Gastrocnemius medialis (tissue), 4 donors: ENCODE measurements at regions not wholly inside any gene's neighbourhood (a gene's known extent, or its start where the extent isn't known, plus 50 kb on each side); places are given as distances from the start of the nearest gene placed in this dataset.

ENCODE experiments used
- ATAC-seq, 2 donors: fragments of 150-250 bp; one replicate each; pipeline ENCODE4 v1.9.1; 2016
- DNase-seq, 2 donors: peaks; one replicate each; pipeline ENCODE4 v3.0.0-alpha.2; 2019
- H3K27ac ChIP-seq, 4 donors: fragments of 200-600 bp; sonication (generic); 1 replicate in 1 of 4; 2 replicates in 3 of 4; pipeline ENCODE4 v1.5.1; 2016 to 2018; ENCODE audit warnings: mild to moderate bottlenecking in 2 of 4, moderate library complexity in 1 of 4
- H3K27me3 ChIP-seq, 3 donors: fragments of 200-600 bp; sonication (generic) in 2 of 3; 1 replicate in 1 of 3; 2 replicates in 2 of 3; pipeline versions ENCODE4 v1.5.1 to v1.6.0; 2016 to 2019; ENCODE audit warnings: mild to moderate bottlenecking in 1 of 3, moderate library complexity in 1 of 3
- H3K36me3 ChIP-seq, 2 donors: fragments of 200-600 bp; sonication (generic) in 1 of 2; one replicate each; pipeline ENCODE4 v1.5.1; 2017 to 2018
- H3K4me1 ChIP-seq, 2 donors: fragments of 200-600 bp; sonication (generic) in 1 of 2; one replicate each; pipeline ENCODE4 v1.5.1; 2016 to 2017; ENCODE audit warnings: mild to moderate bottlenecking in 2 of 2
- H3K4me3 ChIP-seq, 4 donors: fragments of 200-600 bp; sonication (generic) in 3 of 4; 1 replicate in 1 of 4; 2 replicates in 3 of 4; pipeline ENCODE4 v1.5.1; 2016 to 2019; ENCODE audit warnings: mild to moderate bottlenecking in 2 of 4
- H3K9me3 ChIP-seq, 3 donors: fragments of 200-600 bp; sonication (generic) in 2 of 3; 1 replicate in 1 of 3; 2 replicates in 2 of 3; pipeline ENCODE4 v1.5.1; 2016 to 2019
- POLR2A ChIP-seq, 2 donors: fragments of 450-650 bp; IDR thresholded peaks; one replicate each; pipeline ENCODE4 v1.6.1; 2017; ENCODE audit warnings: antibody characterized with exemption in 2 of 2, mild to moderate bottlenecking in 2 of 2, moderate library complexity in 2 of 2
- in situ Hi-C, 4 donors: fragments of 200-750 bp; cut with MboI; loops; one replicate each; pipeline versions ENCODE4 v1.15.0 to v1.8.0; 2017; ENCODE audit warnings: low sequenced_read_pairs in 4 of 4
- intact Hi-C: fragments of 100-400 bp; cut with DNase I; formaldehyde crosslinking; loops from one replicate; pipeline ENCODE4 v1.15.1; 2023; ENCODE audit warnings: low total_unique reads
- TF ChIP-seq, protein P1 (sequence below), 5 experiments: fragments of 450-650 bp in 3 of 5; fragments of 200-600 bp in 2 of 5; sonication (generic) in 2 of 5; IDR thresholded peaks in 4 of 5; conservative IDR thresholded peaks in 1 of 5; 1 replicate in 4 of 5; 2 replicates in 1 of 5; pipeline ENCODE4 v1.5.1; 2016 to 2019; ENCODE audit warnings: antibody characterized with exemption in 5 of 5, mild to moderate bottlenecking in 3 of 5, moderate library complexity in 3 of 5

DNA sequence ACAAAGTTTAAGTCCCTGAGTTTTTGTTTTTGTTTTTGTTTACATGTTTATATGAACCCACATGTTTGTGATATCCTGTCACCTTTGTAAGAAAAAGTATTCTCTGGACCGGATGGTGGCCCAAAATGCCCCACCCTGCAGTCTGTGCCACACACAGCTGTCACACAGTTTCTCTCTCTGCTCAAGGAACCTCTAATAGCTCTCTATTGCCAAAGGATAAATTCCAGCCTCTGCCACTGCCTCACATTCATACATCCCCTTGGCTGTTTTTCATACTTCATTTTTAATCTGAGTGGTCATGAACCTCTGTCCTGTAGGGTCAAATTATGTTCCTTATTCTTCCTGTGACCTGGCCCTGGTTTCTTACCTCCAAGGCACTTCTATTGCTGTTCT lies 520.3 kb upstream of the CDH5 start:
- no peak for DNase-seq
- ATAC-seq: no peak
- Histone ChIP-seq H3K9me3 (no peaks in the 10 kb centered on the region), H3K27me3 (no peaks in the 10 kb centered on the region), H3K27ac (no peak overlapping the region), H3K36me3 (no peaks in the 10 kb centered on the region), H3K4me3 (no peak overlapping the region), H3K4me1 (no peaks in the 10 kb centered on the region)
- intact Hi-C loops (no loop called here), in situ Hi-C loops (no loop called here)
- TF ChIP-seq, protein P1, sequence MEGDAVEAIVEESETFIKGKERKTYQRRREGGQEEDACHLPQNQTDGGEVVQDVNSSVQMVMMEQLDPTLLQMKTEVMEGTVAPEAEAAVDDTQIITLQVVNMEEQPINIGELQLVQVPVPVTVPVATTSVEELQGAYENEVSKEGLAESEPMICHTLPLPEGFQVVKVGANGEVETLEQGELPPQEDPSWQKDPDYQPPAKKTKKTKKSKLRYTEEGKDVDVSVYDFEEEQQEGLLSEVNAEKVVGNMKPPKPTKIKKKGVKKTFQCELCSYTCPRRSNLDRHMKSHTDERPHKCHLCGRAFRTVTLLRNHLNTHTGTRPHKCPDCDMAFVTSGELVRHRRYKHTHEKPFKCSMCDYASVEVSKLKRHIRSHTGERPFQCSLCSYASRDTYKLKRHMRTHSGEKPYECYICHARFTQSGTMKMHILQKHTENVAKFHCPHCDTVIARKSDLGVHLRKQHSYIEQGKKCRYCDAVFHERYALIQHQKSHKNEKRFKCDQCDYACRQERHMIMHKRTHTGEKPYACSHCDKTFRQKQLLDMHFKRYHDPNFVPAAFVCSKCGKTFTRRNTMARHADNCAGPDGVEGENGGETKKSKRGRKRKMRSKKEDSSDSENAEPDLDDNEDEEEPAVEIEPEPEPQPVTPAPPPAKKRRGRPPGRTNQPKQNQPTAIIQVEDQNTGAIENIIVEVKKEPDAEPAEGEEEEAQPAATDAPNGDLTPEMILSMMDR (IDR thresholded peaks at IDR 0.05 in 4 of 5, conservative IDR thresholded peaks at IDR 0.05 in 1 of 5): no peak
- TF ChIP-seq POLR2A (IDR thresholded peaks at IDR 0.05): no peak

DNA sequence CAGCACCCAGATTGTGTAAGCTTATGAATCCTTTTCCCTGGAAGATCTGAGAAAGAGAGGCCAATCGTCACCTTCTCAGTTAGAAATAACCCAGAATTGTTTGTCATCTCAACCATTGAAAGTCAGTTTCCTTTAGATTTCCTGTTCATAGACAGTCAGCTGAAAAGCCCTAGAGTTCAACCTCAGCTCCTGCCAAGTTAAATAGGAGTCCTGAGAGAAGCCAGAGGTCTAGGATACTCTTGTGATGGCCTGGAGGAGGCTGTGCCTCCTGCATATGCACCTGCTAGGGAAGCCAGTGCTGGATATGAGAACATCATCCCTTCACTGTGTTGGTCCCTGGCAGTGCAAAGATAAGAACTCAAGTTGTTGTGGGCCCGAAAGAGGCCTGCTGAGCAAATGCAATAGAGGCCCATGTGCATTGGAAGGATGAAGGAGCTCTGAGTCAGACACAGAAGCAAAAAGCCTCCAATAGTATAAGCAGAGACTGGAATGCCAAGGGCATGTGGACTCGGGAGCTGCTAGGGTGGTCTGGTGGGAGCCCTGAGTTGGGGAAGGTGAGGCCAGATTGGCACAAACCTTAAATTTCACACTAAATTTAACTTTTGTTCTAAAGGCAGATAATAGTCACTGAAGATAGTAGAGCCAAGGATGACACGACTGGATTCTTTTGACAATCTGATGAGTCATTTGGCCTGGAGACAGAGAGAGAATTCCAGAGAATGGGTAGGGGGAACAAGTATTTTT lies 520.9 kb upstream of the CDH5 start:
- intact Hi-C loops: no loop called here
- H3K4me1 ChIP-seq: no peaks in the 10 kb centered on the region
- DNase-seq (no peak), ATAC-seq (peak in 1 of 2 donors; percentile 33)
- no peaks in the 10 kb centered on the region for H3K9me3 ChIP-seq
- H3K27me3 ChIP-seq: no peaks in the 10 kb centered on the region
- in situ Hi-C loops: no loop called here
- no peak overlapping the region for H3K27ac ChIP-seq
- H3K4me3 ChIP-seq: no peak overlapping the region
- TF ChIP-seq, protein P1 (IDR thresholded peaks at IDR 0.05 in 4 of 5, conservative IDR thresholded peaks at IDR 0.05 in 1 of 5): no peak
- no peak for TF ChIP-seq POLR2A (IDR thresholded peaks at IDR 0.05)
- no peaks in the 10 kb centered on the region for H3K36me3 ChIP-seq

DNA sequence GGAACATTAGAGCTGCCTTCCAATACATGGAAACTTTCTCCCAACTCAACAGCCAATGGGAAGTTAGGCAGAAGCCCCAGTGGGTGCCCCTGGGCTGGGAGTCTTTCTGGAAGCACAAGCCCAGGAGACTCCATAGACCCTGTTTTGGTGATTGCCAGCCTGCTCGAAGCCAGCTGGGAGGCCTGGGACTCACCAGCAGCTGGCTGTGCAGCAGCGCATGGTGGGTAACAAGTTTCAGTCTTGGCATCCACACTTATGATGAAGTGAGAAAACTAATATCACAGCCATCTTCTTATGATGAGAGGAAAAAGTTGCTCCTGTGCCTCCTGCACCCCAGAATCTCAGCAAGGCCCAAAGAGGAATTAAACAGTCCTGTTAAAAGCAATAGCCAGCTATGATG lies 522.5 kb upstream of the CDH5 start:
- ATAC-seq (no peak), DNase-seq (no peak)
- intact Hi-C loops (no loop called here), in situ Hi-C loops (no loop called here)
- Histone ChIP-seq H3K4me1 (no peaks in the 10 kb centered on the region), H3K27ac (no peak overlapping the region), H3K27me3 (no peaks in the 10 kb centered on the region), H3K4me3 (no peak overlapping the region), H3K9me3 (no peaks in the 10 kb centered on the region), H3K36me3 (no peaks in the 10 kb centered on the region)
- TF ChIP-seq, protein P1 (IDR thresholded peaks at IDR 0.05 in 4 of 5, conservative IDR thresholded peaks at IDR 0.05 in 1 of 5): no peak
- TF ChIP-seq POLR2A (IDR thresholded peaks at IDR 0.05): no peak

DNA sequence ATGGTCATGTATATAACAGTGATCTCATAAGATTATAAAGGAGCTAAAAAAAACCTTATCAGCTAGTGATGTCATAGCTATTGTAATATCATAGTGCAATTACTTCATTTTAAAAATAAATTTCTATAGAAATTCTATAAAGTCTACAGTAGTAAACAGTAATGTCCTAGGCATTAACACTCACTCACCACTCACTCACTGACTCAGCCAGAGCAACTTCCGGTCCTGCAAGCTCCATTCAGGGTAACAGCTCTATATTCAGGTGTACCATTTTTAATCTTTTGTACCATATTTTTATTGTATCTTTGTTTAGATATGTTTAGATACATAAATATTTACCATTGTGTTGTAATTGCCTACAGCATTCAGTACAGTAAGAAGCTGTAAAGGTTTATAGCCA lies 524.4 kb upstream of the CDH5 start:
- H3K27me3 ChIP-seq: no peaks in the 10 kb centered on the region
- in situ Hi-C loops: no loop called here
- peaks cover 0 to 6% of the 10 kb centered on the region in 2 donors for H3K4me1 ChIP-seq
- intact Hi-C loops: no loop called here
- TF ChIP-seq, protein P1 (IDR thresholded peaks at IDR 0.05 in 4 of 5, conservative IDR thresholded peaks at IDR 0.05 in 1 of 5): no peak
- TF ChIP-seq POLR2A (IDR thresholded peaks at IDR 0.05): no peak
- no peak for DNase-seq
- no peak overlapping the region for H3K27ac ChIP-seq
- no peak overlapping the region for H3K4me3 ChIP-seq
- ATAC-seq: no peak
- no peaks in the 10 kb centered on the region for H3K9me3 ChIP-seq
- H3K36me3 ChIP-seq: no peaks in the 10 kb centered on the region

DNA sequence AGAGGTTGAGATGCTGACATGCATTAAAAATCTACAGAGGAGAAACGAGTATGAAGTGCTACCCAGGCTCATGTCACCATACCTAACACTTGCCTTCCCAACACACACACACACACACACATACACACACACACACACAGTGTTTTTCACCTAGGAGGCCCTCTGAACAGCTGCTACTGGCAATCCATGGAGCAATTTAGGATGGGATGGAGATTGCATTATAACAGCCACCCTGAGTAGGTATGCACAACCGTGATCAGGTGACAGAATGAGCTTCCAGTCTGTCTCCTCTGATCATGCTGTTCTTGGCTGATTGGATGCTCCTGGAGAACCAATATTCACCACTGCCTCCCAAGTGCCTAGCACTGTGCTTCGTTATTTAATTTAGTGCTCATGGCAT lies 528.5 kb upstream of the CDH5 start:
- peaks cover 0 to 9% of the 10 kb centered on the region in 2 donors for H3K4me1 ChIP-seq
- no peaks in the 10 kb centered on the region for H3K36me3 ChIP-seq
- H3K9me3 ChIP-seq: no peaks in the 10 kb centered on the region
- intact Hi-C loops: no loop called here
- DNase-seq (no peak), ATAC-seq (peak in 1 of 2 donors; percentile 57)
- no peak overlapping the region for H3K4me3 ChIP-seq
- TF ChIP-seq POLR2A (IDR thresholded peaks at IDR 0.05): no peak
- TF ChIP-seq, protein P1 (IDR thresholded peaks at IDR 0.05 in 4 of 5, conservative IDR thresholded peaks at IDR 0.05 in 1 of 5): no peak
- H3K27me3 ChIP-seq: no peaks in the 10 kb centered on the region
- no peak overlapping the region for H3K27ac ChIP-seq
- in situ Hi-C loops: no loop called here
